HT-29 (cell line): ENCODE measurements at regions not wholly inside any gene's neighbourhood (a gene's known extent, or its start where the extent isn't known, plus 50 kb on each side); places are given as distances from the start of the nearest gene placed in this dataset.

ENCODE experiments used
- DNase-seq: peaks from one replicate; pipeline ENCODE4 v3.0.0-alpha.2; 2015; ENCODE audit warnings: low spot score

GRCh38 chr16:86396901-86397311 lies 113.4 kb upstream of the FOXF1 start:
- DNase-seq: peak; percentile 82

- DNase-seq: no peak
These were observed 112.1 kb upstream of the FOXF1 start for GRCh38 chr16:86398201-86398600.

DNA sequence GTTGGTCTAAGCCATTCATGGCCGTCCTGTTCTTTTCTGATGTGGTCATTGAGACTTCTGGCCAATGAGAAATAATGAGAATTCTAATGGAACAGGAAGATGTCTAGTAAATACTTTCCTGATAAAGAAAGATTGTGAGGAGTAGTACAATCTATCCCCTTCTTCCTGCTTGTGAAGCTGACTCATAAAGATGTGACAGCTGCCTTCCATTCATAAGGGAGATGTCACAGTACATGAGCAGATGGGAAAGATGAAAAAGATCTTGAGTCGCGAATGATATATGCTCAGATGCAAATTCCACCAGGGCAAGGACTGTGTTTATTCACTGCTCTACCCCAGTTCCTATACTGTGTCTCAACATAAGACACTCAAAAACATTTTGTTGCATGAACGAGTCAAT lies 111.7 kb upstream of the FOXF1 start:
- DNase-seq: peak; percentile 14

GRCh38 chr16:86401126-86401525 lies 109.2 kb upstream of the FOXF1 start:
- DNase-seq: no peak

DNA sequence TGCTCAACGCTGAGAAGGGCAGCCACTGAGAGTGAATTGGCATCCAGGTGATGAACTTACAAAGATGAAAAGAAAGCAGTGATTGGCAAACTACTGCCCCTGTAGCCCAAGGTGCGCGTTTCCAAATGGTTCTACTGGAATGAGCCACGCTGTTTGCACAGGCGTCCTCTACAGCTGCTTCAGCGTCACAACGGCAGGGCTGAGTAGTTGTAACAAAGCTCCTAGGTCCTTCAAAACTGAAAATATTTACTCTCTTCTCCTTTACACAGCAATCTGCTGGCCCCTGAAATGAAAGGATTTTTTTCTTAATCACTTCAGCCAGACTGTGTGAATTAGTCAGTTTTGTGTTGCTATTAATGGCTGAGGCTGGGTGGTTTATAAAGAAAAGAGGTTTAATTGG lies 107.2 kb upstream of the FOXF1 start:
- no peak for DNase-seq

DNA sequence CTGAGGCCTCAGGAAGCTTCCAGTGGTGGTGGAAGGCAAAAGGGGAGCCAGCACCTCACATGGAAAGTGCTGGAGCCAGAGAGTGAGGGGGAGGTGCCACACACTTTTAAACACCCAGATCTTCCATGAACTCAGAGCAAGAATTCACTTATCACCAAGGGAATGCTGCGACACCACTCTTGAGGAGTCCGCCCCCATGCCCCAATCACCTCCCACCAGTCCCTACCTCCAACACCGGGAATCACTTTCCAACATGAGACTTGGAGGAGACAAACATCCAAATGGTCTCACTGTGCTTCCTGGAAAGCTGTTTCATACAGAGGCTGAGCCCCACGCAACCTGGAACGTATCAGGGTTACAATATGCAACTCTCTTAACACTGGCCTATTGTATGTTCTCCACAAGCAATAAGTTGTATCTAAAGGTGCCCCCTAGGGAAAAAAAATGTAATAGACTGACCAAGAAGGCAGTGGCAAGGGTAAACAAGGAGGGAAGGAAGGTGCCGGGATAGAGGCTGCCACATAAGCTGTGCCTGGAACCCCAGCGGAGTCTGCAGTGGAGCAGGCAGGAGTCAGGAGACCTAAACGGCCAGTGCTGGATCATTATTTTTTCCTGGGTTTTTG lies 106.7 kb upstream of the FOXF1 start:
- no peak for DNase-seq

DNA sequence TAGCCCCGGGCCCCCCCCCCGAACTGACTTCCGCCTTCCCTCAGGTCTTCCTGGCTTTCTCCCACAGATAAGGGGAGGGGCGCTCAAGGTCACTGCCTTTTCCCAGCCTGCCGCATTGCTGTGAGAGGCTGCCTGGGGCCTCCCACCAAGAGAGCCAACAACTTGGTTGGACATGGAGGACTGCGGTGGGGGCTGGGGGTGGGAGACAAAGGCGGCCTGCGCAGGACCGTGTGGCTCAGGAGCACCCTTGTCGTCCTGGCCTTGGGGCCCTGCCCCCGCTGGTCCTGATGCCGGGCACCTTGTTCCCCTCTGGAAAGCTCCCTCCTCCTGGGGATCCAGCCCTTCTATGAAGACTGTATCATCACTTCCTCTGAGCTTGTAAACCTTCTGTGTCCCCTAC lies 105.6 kb upstream of the FOXF1 start:
- DNase-seq: no peak

- DNase-seq: no peak
These were observed 105.0 kb upstream of the FOXF1 start for GRCh38 chr16:86405319-86405718.

GRCh38 chr16:86406056-86406455 lies 104.3 kb upstream of the FOXF1 start:
- DNase-seq: no peak

- no peak for DNase-seq
These were observed 101.6 kb upstream of the FOXF1 start for GRCh38 chr16:86408685-86409084.

GRCh38 chr16:86410081-86410480 lies 100.2 kb upstream of the FOXF1 start:
- no peak for DNase-seq

DNA sequence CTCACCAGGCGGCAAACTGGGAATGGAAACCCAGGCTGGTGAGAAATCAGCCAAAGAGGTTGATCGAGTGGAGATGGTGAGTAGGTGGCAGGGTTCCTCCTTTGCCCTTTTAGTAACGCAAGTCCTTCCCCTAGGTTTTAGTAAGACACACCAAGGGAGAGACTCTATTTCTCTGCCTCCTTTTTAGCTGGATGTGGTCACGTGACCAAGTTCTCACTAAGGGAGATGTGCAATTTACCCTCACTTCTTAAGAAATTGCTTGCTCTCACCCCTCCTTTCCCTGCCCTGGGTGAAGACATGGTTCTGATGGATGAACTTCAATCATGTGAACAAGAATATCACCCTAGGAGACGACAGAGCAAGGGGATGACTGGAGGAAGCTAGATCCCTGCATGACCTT lies 99.8 kb upstream of the FOXF1 start:
- no peak for DNase-seq

DNA sequence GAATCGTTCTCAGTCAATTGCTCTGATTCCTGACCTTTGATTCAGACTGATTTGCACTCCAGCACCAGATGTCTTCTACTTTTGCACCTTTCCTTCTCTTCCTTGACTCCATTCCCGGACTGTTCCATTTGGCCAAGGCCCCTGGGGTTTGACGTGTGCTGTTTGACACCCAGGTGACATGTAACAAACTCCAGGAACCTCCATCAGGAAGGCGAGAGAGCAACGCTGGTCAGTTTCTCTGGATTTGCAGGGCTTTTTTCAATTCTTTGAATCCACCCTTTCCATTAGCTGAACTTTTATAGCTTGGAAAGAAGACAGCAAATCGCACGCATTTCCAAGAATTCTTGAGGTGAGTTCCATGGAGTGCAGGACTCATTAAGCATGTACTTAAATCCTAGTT lies 98.4 kb upstream of the FOXF1 start:
- DNase-seq: no peak

GRCh38 chr16:86414991-86415740 lies 95.2 kb upstream of the FOXF1 start:
- DNase-seq: no peak

GRCh38 chr16:86418981-86419380 lies 91.3 kb upstream of the FOXF1 start:
- DNase-seq: no peak

- DNase-seq: no peak
These were observed 90.8 kb upstream of the FOXF1 start for GRCh38 chr16:86419518-86419917.

- no peak for DNase-seq
These were observed 88.3 kb upstream of the FOXF1 start for GRCh38 chr16:86421995-86422394.

DNA sequence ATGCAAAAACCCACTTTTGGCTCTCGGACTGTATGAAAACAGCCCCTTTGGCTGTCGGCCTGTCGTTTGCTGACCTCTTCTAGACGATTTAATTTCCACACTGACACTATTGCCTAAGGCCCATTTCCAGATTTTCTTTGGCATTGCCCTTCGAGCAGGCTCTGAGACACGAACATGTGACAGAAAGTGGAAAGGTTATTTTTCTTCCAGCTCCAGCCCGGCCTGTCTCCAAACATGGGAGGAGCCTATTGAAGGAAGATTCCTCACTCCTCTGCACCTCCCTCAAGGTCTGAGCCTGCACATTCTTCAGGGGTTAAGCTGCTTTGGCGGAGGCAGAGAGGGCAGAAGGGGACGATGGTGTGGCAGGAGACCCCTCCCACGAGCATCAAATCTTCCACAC lies 85.9 kb upstream of the FOXF1 start:
- DNase-seq: no peak

DNA sequence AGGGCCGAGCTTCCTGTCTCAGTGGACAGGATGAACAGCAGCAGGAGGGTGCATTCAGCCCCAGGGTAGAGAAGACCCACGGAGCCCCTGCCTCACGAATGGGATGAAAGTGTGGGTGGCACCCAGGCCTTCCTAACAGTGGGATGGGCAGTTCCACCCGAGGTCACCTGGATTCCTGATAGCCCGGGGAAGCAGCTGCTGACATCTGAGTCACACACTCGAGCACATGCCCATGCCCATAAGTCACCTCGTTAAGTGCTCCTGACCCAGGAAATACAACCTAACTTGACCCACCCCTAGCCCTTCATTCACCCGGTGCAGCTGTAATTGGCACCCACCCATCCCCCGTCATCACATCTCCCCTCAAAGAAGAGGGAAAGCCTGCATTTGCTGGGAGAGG lies 85.3 kb upstream of the FOXF1 start:
- DNase-seq: no peak

DNA sequence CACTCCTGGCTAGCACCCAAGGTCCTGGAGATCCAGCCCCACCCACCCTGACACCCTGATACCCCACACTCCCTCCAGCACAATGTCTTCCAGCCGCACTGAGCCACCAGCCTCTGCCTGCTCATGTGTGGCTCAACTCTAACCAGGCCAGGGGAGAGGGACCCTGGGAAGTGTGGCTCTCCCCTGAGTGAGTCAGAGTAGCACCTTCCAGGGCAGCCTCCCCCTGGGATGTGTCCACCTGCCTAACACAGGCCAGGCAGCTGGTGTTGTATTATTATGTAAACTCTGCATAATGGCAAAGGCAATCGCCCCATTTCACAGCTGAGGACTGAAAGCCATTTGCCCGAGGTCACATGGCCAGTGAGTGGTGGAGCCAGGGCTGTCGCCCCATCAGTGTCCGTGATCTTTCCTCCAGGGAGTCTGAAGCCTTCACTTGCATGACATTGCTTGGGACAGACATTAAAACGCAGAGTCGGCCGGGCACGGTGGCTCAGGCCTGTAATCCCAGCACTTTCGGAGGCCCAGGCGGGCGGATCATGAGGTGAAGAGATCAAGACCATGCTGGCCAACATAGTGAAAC lies 84.2 kb upstream of the FOXF1 start:
- DNase-seq: no peak

- DNase-seq: no peak
These were observed 82.9 kb upstream of the FOXF1 start for GRCh38 chr16:86427433-86427851.

GRCh38 chr16:86428729-86429517 lies 81.4 kb upstream of the FOXF1 start:
- no peak for DNase-seq
